ENCODE measurements at regions not wholly inside any gene's neighbourhood (a gene's known extent, or its start where the extent isn't known, plus 50 kb on each side); places are given as distances from the start of the nearest gene placed in this dataset.

DNA sequence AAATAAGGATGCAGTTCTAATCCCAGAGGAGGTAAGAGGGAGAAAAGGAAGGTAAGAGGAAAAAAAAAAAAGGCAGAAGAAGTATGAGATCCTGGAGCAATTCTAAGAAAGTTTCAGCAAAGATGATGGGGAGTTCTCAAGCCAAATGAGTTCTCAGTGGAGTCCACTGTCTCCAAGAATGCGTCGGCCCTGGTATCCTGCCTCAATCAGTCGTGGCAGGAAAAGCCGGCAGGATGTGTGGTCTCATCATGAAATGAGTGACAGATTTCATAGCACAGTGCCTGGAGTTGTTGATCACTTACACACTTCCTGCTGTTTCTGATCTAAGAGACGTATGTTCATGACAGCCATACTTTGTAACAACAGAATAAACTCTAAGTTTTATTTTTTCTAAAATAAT is 554.9 kb downstream of the NXPH1 start:
- Histone ChIP-seq H3K9me3 (no peaks in the 10 kb centered on the region), H3K4me3 (no peak overlapping the region), H3K27ac (no peak overlapping the region), H3K27me3 (no peaks in the 10 kb centered on the region), H3K4me1 (no peaks in the 10 kb centered on the region), H3K36me3 (no peaks in the 10 kb centered on the region)
- WGBS, 2 donors, result 47 to 80% methylated on average over 5 of the region's 5 CpGs
- no peak for DNase-seq
- intact Hi-C loops (cut with DNase I), result no loop called here
- TF ChIP-seq POLR2AphosphoS5 (IDR thresholded peaks at IDR 0.05), result no peak
- TF ChIP-seq EP300 (IDR thresholded peaks at IDR 0.05), result no peak
- TF ChIP-seq, protein P1, sequence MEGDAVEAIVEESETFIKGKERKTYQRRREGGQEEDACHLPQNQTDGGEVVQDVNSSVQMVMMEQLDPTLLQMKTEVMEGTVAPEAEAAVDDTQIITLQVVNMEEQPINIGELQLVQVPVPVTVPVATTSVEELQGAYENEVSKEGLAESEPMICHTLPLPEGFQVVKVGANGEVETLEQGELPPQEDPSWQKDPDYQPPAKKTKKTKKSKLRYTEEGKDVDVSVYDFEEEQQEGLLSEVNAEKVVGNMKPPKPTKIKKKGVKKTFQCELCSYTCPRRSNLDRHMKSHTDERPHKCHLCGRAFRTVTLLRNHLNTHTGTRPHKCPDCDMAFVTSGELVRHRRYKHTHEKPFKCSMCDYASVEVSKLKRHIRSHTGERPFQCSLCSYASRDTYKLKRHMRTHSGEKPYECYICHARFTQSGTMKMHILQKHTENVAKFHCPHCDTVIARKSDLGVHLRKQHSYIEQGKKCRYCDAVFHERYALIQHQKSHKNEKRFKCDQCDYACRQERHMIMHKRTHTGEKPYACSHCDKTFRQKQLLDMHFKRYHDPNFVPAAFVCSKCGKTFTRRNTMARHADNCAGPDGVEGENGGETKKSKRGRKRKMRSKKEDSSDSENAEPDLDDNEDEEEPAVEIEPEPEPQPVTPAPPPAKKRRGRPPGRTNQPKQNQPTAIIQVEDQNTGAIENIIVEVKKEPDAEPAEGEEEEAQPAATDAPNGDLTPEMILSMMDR (IDR thresholded peaks at IDR 0.05), result no peak
- TF ChIP-seq POLR2A (IDR thresholded peaks at IDR 0.05), result no peak

DNA sequence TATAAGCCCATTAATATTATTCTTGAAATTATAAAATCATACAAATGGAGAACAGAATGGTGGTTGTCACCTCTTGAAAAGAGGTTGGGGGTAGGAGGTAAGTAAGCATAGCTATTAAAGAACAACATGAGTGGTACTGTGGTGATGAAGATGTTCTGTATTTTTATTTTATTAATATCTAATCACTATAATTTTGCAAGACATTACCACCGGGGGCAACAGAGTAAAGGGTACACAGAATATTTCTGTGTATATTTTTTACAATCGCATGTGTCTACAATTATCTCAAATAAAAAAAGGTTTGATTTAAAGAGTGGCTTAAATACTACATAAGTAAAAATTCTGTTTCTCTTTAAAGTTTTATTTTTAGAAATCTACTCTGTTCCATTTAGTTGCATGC is 557.8 kb downstream of the NXPH1 start:
- WGBS, 2 donors, result 91 to 93% methylated on average over 2 of the region's 2 CpGs
- intact Hi-C loops (cut with DNase I), result no loop called here
- DNase-seq, result no peak
- Histone ChIP-seq H3K4me1 (no peaks in the 10 kb centered on the region), H3K36me3 (no peaks in the 10 kb centered on the region), H3K27ac (no peak overlapping the region), H3K4me3 (no peak overlapping the region), H3K9me3 (no peaks in the 10 kb centered on the region), H3K27me3 (no peaks in the 10 kb centered on the region)
- TF ChIP-seq POLR2AphosphoS5 (IDR thresholded peaks at IDR 0.05) (no peak), EP300 (IDR thresholded peaks at IDR 0.05) (no peak), POLR2A (IDR thresholded peaks at IDR 0.05) (no peak)
- TF ChIP-seq, protein P1 (IDR thresholded peaks at IDR 0.05), result no peak

DNA sequence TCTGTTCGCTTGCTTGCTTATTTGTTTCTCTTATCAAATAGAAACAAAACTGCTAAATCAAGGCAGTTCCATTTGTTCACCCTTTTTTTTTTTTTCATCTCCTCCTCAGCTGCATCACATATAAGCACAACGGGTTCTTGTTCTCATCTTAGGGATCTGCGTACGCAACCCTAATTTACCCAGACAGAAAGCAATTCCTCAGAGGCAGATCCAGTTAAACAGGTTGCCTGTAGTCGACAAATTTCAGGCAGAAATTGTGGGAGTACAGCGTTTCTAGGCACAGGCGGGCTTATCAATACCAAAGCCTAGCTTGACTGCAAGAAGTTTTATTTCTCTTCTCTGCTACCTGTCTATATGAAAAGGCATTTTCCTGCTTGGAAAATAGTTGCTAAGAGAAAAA is 565.4 kb downstream of the NXPH1 start:
- TF ChIP-seq POLR2A (IDR thresholded peaks at IDR 0.05) (no peak), POLR2AphosphoS5 (IDR thresholded peaks at IDR 0.05) (no peak), EP300 (IDR thresholded peaks at IDR 0.05) (no peak)
- TF ChIP-seq, protein P1 (IDR thresholded peaks at IDR 0.05), result no peak
- Histone ChIP-seq H3K9me3 (no peaks in the 10 kb centered on the region), H3K4me3 (no peak overlapping the region), H3K36me3 (no peaks in the 10 kb centered on the region), H3K27ac (no peak overlapping the region), H3K4me1 (no peaks in the 10 kb centered on the region), H3K27me3 (no peaks in the 10 kb centered on the region)
- no peak for DNase-seq
- WGBS, 2 donors, result 53 to 74% methylated on average over 7 of the region's 7 CpGs
- intact Hi-C loops (cut with DNase I), result no loop called here

DNA sequence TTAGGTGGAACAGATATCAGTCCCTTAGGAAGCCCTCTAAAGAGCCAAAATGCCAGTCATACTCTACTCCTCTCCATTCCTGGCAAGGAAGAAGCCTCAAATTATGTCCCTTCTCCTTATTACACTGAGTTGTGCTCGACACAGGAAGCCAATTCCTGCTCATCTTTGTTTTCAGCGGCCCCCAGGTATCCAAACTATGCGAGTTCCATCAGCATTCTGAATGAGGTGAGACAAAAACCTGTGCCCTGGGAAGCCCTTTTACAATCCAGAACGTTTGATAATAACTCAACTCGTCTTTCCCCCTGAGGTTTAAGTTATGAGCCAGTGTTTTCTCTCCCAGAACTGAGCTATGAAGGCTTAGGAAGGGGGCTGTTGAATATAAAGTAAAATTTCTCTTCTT is 580.5 kb downstream of the NXPH1 start:
- DNase-seq, result no peak
- Histone ChIP-seq H3K27me3 (no peaks in the 10 kb centered on the region), H3K4me1 (no peaks in the 10 kb centered on the region), H3K9me3 (no peaks in the 10 kb centered on the region), H3K4me3 (no peak overlapping the region), H3K36me3 (no peaks in the 10 kb centered on the region), H3K27ac (no peak overlapping the region)
- 32 to 35% methylated on average over 5 of the region's 5 CpGs for WGBS, 2 donors
- TF ChIP-seq POLR2A (IDR thresholded peaks at IDR 0.05), result no peak
- intact Hi-C loops (cut with DNase I), result no loop called here

DNA sequence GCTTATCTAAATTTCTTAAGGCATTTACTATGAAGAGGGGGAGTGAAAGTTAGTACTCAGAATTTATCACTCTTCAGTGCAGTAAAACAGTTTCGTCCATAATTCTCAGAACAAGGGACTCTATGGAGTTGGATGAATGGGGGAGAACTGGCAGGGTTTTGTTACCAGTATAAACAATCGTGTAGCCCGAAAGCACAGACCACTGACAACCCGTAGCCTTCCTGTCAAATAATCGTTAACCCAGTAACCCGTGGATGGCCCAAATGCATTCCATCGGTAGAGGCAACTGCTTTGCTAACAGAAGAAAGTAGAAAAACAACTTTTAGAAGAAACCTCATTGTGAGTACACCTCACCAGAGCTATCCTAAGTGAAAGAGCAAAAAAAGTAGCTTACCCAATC is 583.9 kb downstream of the NXPH1 start:
- 73 to 76% methylated on average over 7 of the region's 7 CpGs for WGBS, 2 donors
- Histone ChIP-seq H3K4me1 (no peaks in the 10 kb centered on the region), H3K9me3 (no peaks in the 10 kb centered on the region), H3K4me3 (no peak overlapping the region), H3K27me3 (no peaks in the 10 kb centered on the region), H3K36me3 (no peaks in the 10 kb centered on the region), H3K27ac (no peak overlapping the region)
- intact Hi-C loops (cut with DNase I), result no loop called here
- DNase-seq, result no peak
- no peak for TF ChIP-seq POLR2A (IDR thresholded peaks at IDR 0.05)
- TF ChIP-seq EP300 (IDR thresholded peaks at IDR 0.05), result no peak
- TF ChIP-seq, protein P1 (IDR thresholded peaks at IDR 0.05), result no peak
- TF ChIP-seq POLR2AphosphoS5 (IDR thresholded peaks at IDR 0.05), result no peak

Data from sigmoid colon (tissue), 6 donors.